ENCODE measurements at regions not wholly inside any gene's neighbourhood (a gene's known extent, or its start where the extent isn't known, plus 50 kb on each side); places are given as distances from the start of the nearest gene placed in this dataset.

GRCh38 chr7:17687361-17687760, 252.9 kb downstream of the SNX13 start:
- DNase-seq (ENCODE audit: low read depth) = no peak
- no peak overlapping the region for H3K4me3 ChIP-seq (ENCODE audit: insufficient read depth, low read depth, low read length)
- Mint-ChIP-seq H3K27ac (ENCODE audit: unreplicated experiment) (no peak overlapping the region), H3K36me3 (ENCODE audit: low read depth, unreplicated experiment) (no peaks in the 10 kb centered on the region), H3K4me1 (ENCODE audit: low read depth, unreplicated experiment) (peaks cover 9% of the 10 kb centered on the region), H3K27me3 (ENCODE audit: low read depth, unreplicated experiment) (no peaks in the 10 kb centered on the region), H3K9me3 (ENCODE audit: unreplicated experiment) (no peaks in the 10 kb centered on the region), H3K4me3 (ENCODE audit: unreplicated experiment) (no peak overlapping the region)
- no peaks in the 10 kb centered on the region for H4K20me1 ChIP-seq (ENCODE audit: insufficient read depth, low read length)
- no peak for FAIRE-seq
- TF ChIP-seq EZH2 (IDR thresholded peaks at IDR 0.05; ENCODE audit: insufficient read depth, low read length) (no peak), CTCF (IDR thresholded peaks at IDR 0.05; ENCODE audit: insufficient read depth, low read depth, low read length) (no peak)
- no peak overlapping the region for H3K4me2 ChIP-seq (ENCODE audit: low read length)
- no peaks in the 10 kb centered on the region for H3K9me3 ChIP-seq (ENCODE audit: insufficient read depth, low read depth, low read length)
- H3K4me1 ChIP-seq (ENCODE audit: insufficient read depth, low read length) = peaks cover 16% of the 10 kb centered on the region
- no peaks in the 10 kb centered on the region for H3K36me3 ChIP-seq (ENCODE audit: insufficient read depth, low read length)
- no peak overlapping the region for H3K9ac ChIP-seq (ENCODE audit: low read length)
- no peaks in the 10 kb centered on the region for H3K79me2 ChIP-seq (ENCODE audit: insufficient read depth, low read length)
- H2AFZ ChIP-seq (ENCODE audit: low read depth, low read length) = no peak overlapping the region
- peaks cover 4% of the 10 kb centered on the region for H3K27me3 ChIP-seq (ENCODE audit: insufficient read depth, low read length)
- H3K27ac ChIP-seq (ENCODE audit: low read depth, low read length) = no peak overlapping the region

GRCh38 chr7:17689361-17689902, 250.9 kb downstream of the SNX13 start:
- Mint-ChIP-seq H3K4me3 (ENCODE audit: unreplicated experiment) (no peak overlapping the region), H3K27ac (ENCODE audit: unreplicated experiment) (peak overlapping the region; percentile 96), H3K27me3 (ENCODE audit: low read depth, unreplicated experiment) (no peaks in the 10 kb centered on the region), H3K36me3 (ENCODE audit: low read depth, unreplicated experiment) (no peaks in the 10 kb centered on the region), H3K4me1 (ENCODE audit: low read depth, unreplicated experiment) (peaks cover 9% of the 10 kb centered on the region), H3K9me3 (ENCODE audit: unreplicated experiment) (no peaks in the 10 kb centered on the region)
- Histone ChIP-seq H3K4me3 (ENCODE audit: insufficient read depth, low read depth, low read length) (no peak overlapping the region), H3K4me1 (ENCODE audit: insufficient read depth, low read length) (peaks cover 12% of the 10 kb centered on the region), H3K27me3 (ENCODE audit: insufficient read depth, low read length) (peaks cover 6% of the 10 kb centered on the region), H3K9ac (ENCODE audit: low read length) (no peak overlapping the region), H3K36me3 (ENCODE audit: insufficient read depth, low read length) (no peaks in the 10 kb centered on the region), H4K20me1 (ENCODE audit: insufficient read depth, low read length) (no peaks in the 10 kb centered on the region), H3K4me2 (ENCODE audit: low read length) (peak overlapping the region; percentile 69), H3K9me3 (ENCODE audit: insufficient read depth, low read depth, low read length) (no peaks in the 10 kb centered on the region), H3K79me2 (ENCODE audit: insufficient read depth, low read length) (no peaks in the 10 kb centered on the region), H2AFZ (ENCODE audit: low read depth, low read length) (no peak overlapping the region), H3K27ac (ENCODE audit: low read depth, low read length) (no peak overlapping the region)
- TF ChIP-seq CTCF (IDR thresholded peaks at IDR 0.05; ENCODE audit: insufficient read depth, low read depth, low read length) = no peak
- no peak for TF ChIP-seq EZH2 (IDR thresholded peaks at IDR 0.05; ENCODE audit: insufficient read depth, low read length)
- DNase-seq (ENCODE audit: low read depth) (no peak), FAIRE-seq (no peak)

GRCh38 chr7:17690030-17690429, 250.3 kb downstream of the SNX13 start:
- no peaks in the 10 kb centered on the region for H3K9me3 ChIP-seq (ENCODE audit: insufficient read depth, low read depth, low read length)
- DNase-seq (ENCODE audit: low read depth) = peak; percentile 99
- H3K4me1 ChIP-seq (ENCODE audit: insufficient read depth, low read length) = peaks cover 12% of the 10 kb centered on the region
- no peak overlapping the region for H3K4me3 Mint-ChIP-seq (ENCODE audit: unreplicated experiment)
- H3K4me3 ChIP-seq (ENCODE audit: insufficient read depth, low read depth, low read length) = no peak overlapping the region
- no peaks in the 10 kb centered on the region for H3K27me3 Mint-ChIP-seq (ENCODE audit: low read depth, unreplicated experiment)
- no peak overlapping the region for H2AFZ ChIP-seq (ENCODE audit: low read depth, low read length)
- no peaks in the 10 kb centered on the region for H4K20me1 ChIP-seq (ENCODE audit: insufficient read depth, low read length)
- H3K79me2 ChIP-seq (ENCODE audit: insufficient read depth, low read length) = no peaks in the 10 kb centered on the region
- TF ChIP-seq EZH2 (IDR thresholded peaks at IDR 0.05; ENCODE audit: insufficient read depth, low read length) = no peak
- TF ChIP-seq CTCF (IDR thresholded peaks at IDR 0.05; ENCODE audit: insufficient read depth, low read depth, low read length) = no peak
- no peak overlapping the region for H3K27ac ChIP-seq (ENCODE audit: low read depth, low read length)
- FAIRE-seq = peak; percentile 100
- H3K4me2 ChIP-seq (ENCODE audit: low read length) = peak overlapping the region; percentile 69
- peaks cover 9% of the 10 kb centered on the region for H3K4me1 Mint-ChIP-seq (ENCODE audit: low read depth, unreplicated experiment)
- no peaks in the 10 kb centered on the region for H3K9me3 Mint-ChIP-seq (ENCODE audit: unreplicated experiment)
- H3K27ac Mint-ChIP-seq (ENCODE audit: unreplicated experiment) = peak overlapping the region; percentile 96
- H3K36me3 ChIP-seq (ENCODE audit: insufficient read depth, low read length) = no peaks in the 10 kb centered on the region
- no peaks in the 10 kb centered on the region for H3K36me3 Mint-ChIP-seq (ENCODE audit: low read depth, unreplicated experiment)
- H3K9ac ChIP-seq (ENCODE audit: low read length) = no peak overlapping the region
- H3K27me3 ChIP-seq (ENCODE audit: insufficient read depth, low read length) = peaks cover 6% of the 10 kb centered on the region

Data from astrocyte (in vitro differentiated cells and primary cell).